Neuron (in vitro differentiated cells): ENCODE measurements at regions not wholly inside any gene's neighbourhood (a gene's known extent, or its start where the extent isn't known, plus 50 kb on each side); places are given as distances from the start of the nearest gene placed in this dataset.

ENCODE experiments used
- H2AFZ ChIP-seq: one replicate; pipeline ENCODE4 v1.6.1; 2013; ENCODE audit warnings: low read depth, mild to moderate bottlenecking, inconsistent platforms, low read length, moderate library complexity
- H3K27me3 ChIP-seq: one replicate; pipeline ENCODE4 v1.6.1; 2013; ENCODE audit warnings: low read length; ENCODE audit not compliant: insufficient read depth
- H3K36me3 ChIP-seq: one replicate; pipeline ENCODE4 v1.6.1; 2013; ENCODE audit warnings: low read length; ENCODE audit not compliant: insufficient read depth
- H3K4me1 ChIP-seq: one replicate; pipeline ENCODE4 v1.6.1; 2013; ENCODE audit warnings: low read length; ENCODE audit not compliant: insufficient read depth
- H3K4me3 ChIP-seq: 2 replicates; pipeline ENCODE4 v1.5.1; 2013; ENCODE audit warnings: mild to moderate bottlenecking, low read length, moderate library complexity
- H3K9me3 ChIP-seq: one replicate; pipeline ENCODE4 v1.6.1; 2013; ENCODE audit warnings: low read length

- Histone ChIP-seq H3K36me3 (no peaks in the 10 kb centered on the region), H3K9me3 (no peaks in the 10 kb centered on the region), H3K4me1 (peaks cover under 1% of the 10 kb centered on the region)
These were observed 119.4 kb upstream of the PACRGL start for GRCh38 chr4:20580907-20581306.

GRCh38 chr4:20589436-20589835, 110.8 kb upstream of the PACRGL start:
- Histone ChIP-seq H3K4me3 (no peak overlapping the region), H3K9me3 (peaks cover 3% of the 10 kb centered on the region), H2AFZ (no peak overlapping the region), H3K27me3 (no peaks in the 10 kb centered on the region), H3K36me3 (peaks cover 5% of the 10 kb centered on the region), H3K4me1 (peaks cover 10% of the 10 kb centered on the region)

More at GRCh38 chr4:20580907-20581306, 119.4 kb upstream of the PACRGL start:
- H3K4me3 ChIP-seq = no peak overlapping the region
- no peak overlapping the region for H2AFZ ChIP-seq
- no peaks in the 10 kb centered on the region for H3K27me3 ChIP-seq

- Histone ChIP-seq H3K9me3 (peaks cover 3% of the 10 kb centered on the region), H3K36me3 (peaks cover 10% of the 10 kb centered on the region), H2AFZ (no peak overlapping the region), H3K4me1 (peaks cover 10% of the 10 kb centered on the region), H3K4me3 (no peak overlapping the region), H3K27me3 (no peaks in the 10 kb centered on the region)
These were observed 109.4 kb upstream of the PACRGL start for GRCh38 chr4:20590849-20591248.

GRCh38 chr4:20591571-20591970, 108.7 kb upstream of the PACRGL start:
- no peak overlapping the region for H2AFZ ChIP-seq
- no peak overlapping the region for H3K4me3 ChIP-seq
- H3K27me3 ChIP-seq = no peaks in the 10 kb centered on the region
- H3K4me1 ChIP-seq = peaks cover 10% of the 10 kb centered on the region
- H3K9me3 ChIP-seq = peaks cover 3% of the 10 kb centered on the region
- H3K36me3 ChIP-seq = peaks cover 16% of the 10 kb centered on the region

- peaks cover 17% of the 10 kb centered on the region for H3K36me3 ChIP-seq
- no peak overlapping the region for H2AFZ ChIP-seq
- H3K27me3 ChIP-seq = no peaks in the 10 kb centered on the region
- peaks cover 3% of the 10 kb centered on the region for H3K9me3 ChIP-seq
- H3K4me3 ChIP-seq = no peak overlapping the region
- peaks cover 10% of the 10 kb centered on the region for H3K4me1 ChIP-seq
These were observed 108.2 kb upstream of the PACRGL start for GRCh38 chr4:20592013-20592412.

GRCh38 chr4:20592663-20593062, 107.6 kb upstream of the PACRGL start:
- Histone ChIP-seq H3K36me3 (peaks cover 24% of the 10 kb centered on the region), H3K4me1 (peaks cover 10% of the 10 kb centered on the region), H3K27me3 (no peaks in the 10 kb centered on the region), H3K9me3 (peaks cover 3% of the 10 kb centered on the region), H2AFZ (no peak overlapping the region), H3K4me3 (no peak overlapping the region)

GRCh38 chr4:20598626-20599025, 101.6 kb upstream of the PACRGL start:
- Histone ChIP-seq H3K36me3 (peaks cover 44% of the 10 kb centered on the region), H3K4me3 (no peak overlapping the region), H2AFZ (no peak overlapping the region), H3K4me1 (no peaks in the 10 kb centered on the region), H3K27me3 (no peaks in the 10 kb centered on the region), H3K9me3 (peaks cover 2% of the 10 kb centered on the region)

GRCh38 chr4:20603671-20604313, 96.5 kb upstream of the PACRGL start:
- H2AFZ ChIP-seq = no peak overlapping the region
- H3K9me3 ChIP-seq = no peaks in the 10 kb centered on the region
- H3K27me3 ChIP-seq = no peaks in the 10 kb centered on the region
- H3K4me3 ChIP-seq = no peak overlapping the region
- no peaks in the 10 kb centered on the region for H3K4me1 ChIP-seq
- peaks cover 22% of the 10 kb centered on the region for H3K36me3 ChIP-seq

GRCh38 chr4:20612313-20612712, 87.9 kb upstream of the PACRGL start:
- H3K4me1 ChIP-seq = no peaks in the 10 kb centered on the region
- peaks cover 20% of the 10 kb centered on the region for H3K36me3 ChIP-seq
- H3K27me3 ChIP-seq = no peaks in the 10 kb centered on the region
- H2AFZ ChIP-seq = no peak overlapping the region
- H3K4me3 ChIP-seq = no peak overlapping the region
- no peaks in the 10 kb centered on the region for H3K9me3 ChIP-seq

GRCh38 chr4:20614816-20615215, 85.4 kb upstream of the PACRGL start:
- H3K9me3 ChIP-seq = no peaks in the 10 kb centered on the region
- no peak overlapping the region for H2AFZ ChIP-seq
- peaks cover 20% of the 10 kb centered on the region for H3K4me1 ChIP-seq
- peaks cover 17% of the 10 kb centered on the region for H3K36me3 ChIP-seq
- no peak overlapping the region for H3K4me3 ChIP-seq
- no peaks in the 10 kb centered on the region for H3K27me3 ChIP-seq

- Histone ChIP-seq H3K27me3 (no peaks in the 10 kb centered on the region), H3K4me1 (peaks cover 25% of the 10 kb centered on the region), H3K36me3 (peaks cover 20% of the 10 kb centered on the region), H3K4me3 (no peak overlapping the region), H3K9me3 (no peaks in the 10 kb centered on the region), H2AFZ (no peak overlapping the region)
These were observed 84.6 kb upstream of the PACRGL start for GRCh38 chr4:20615486-20616260.

- Histone ChIP-seq H2AFZ (no peak overlapping the region), H3K4me3 (no peak overlapping the region), H3K9me3 (no peaks in the 10 kb centered on the region), H3K4me1 (peaks cover 25% of the 10 kb centered on the region), H3K36me3 (peaks cover 14% of the 10 kb centered on the region), H3K27me3 (no peaks in the 10 kb centered on the region)
These were observed 83.9 kb upstream of the PACRGL start for GRCh38 chr4:20616313-20616712.

- Histone ChIP-seq H2AFZ (no peak overlapping the region), H3K27me3 (no peaks in the 10 kb centered on the region), H3K4me3 (no peak overlapping the region), H3K9me3 (no peaks in the 10 kb centered on the region), H3K4me1 (peaks cover 29% of the 10 kb centered on the region), H3K36me3 (peaks cover 9% of the 10 kb centered on the region)
These were observed 83.4 kb upstream of the PACRGL start for GRCh38 chr4:20616848-20617247.
